ENCODE measurements at regions not wholly inside any gene's neighbourhood (a gene's known extent, or its start where the extent isn't known, plus 50 kb on each side); places are given as distances from the start of the nearest gene placed in this dataset.

GRCh38 chr22:23377767-23378166, 197.5 kb downstream of the BCR start (continued):
- TF ChIP-seq ZNF503 (CRISPR knock-in tag; IDR thresholded peaks at IDR 0.05) (no peak), MAFF (IDR thresholded peaks at IDR 0.05; ENCODE audit: low read depth, low read length) (no peak), ZFP82 (CRISPR knock-in tag; IDR thresholded peaks at IDR 0.05; ENCODE audit: borderline replicate concordance) (no peak), IKZF4 (CRISPR knock-in tag; IDR thresholded peaks at IDR 0.05; ENCODE audit: borderline replicate concordance, low read depth, not compliant biosample characterization) (no peak), USF2 (IDR thresholded peaks at IDR 0.05; ENCODE audit: low read depth, low read length) (no peak), USF2 (CRISPR knock-in tag; IDR thresholded peaks at IDR 0.05; ENCODE audit: borderline replicate concordance) (no peak), ZNF251 (CRISPR knock-in tag; IDR thresholded peaks at IDR 0.05) (no peak), HMGXB3 (CRISPR knock-in tag; IDR thresholded peaks at IDR 0.05; ENCODE audit: borderline replicate concordance) (no peak), AGO1 (IDR thresholded peaks at IDR 0.05; ENCODE audit: low read depth, low read length, poor library complexity, severe bottlenecking) (no peak)
